Caco-2 (cell line): ENCODE measurements at regions not wholly inside any gene's neighbourhood (a gene's known extent, or its start where the extent isn't known, plus 50 kb on each side); places are given as distances from the start of the nearest gene placed in this dataset.

Experiments used
- BruUV-seq: library from RNA; stranded (reverse); fragments of 400-500 nt; replicated peaks from 2 replicates; lab custom pipeline; 2021; lab: Mats Ljungman, UMichigan
- CTCF ChIA-PET: fragments of 300-600 bp; sonication (Branson Sonifier 250); formaldehyde crosslinking; loops from one replicate; lab custom pipeline; 2022; ENCODE audit warnings: antibody characterized with exemption; lab: Charles Lee
- POLR2A ChIA-PET: fragments of 300-600 bp; sonication (Branson Sonifier 250); formaldehyde crosslinking; loops from one replicate; lab custom pipeline; 2022; ENCODE audit warnings: antibody characterized with exemption; lab: Charles Lee
- DNase-seq, 2 experiments: peaks; one replicate each; pipeline versions ENCODE4 v3.0.0 to v3.0.0-alpha.2; 2020 to 2022
- H3K27me3 ChIP-seq: replicated peaks from 2 replicates; pipeline ENCODE4 v1.6.0; 2011; ENCODE audit warnings: low read length; ENCODE audit not compliant: control insufficient read depth, insufficient read depth
- H3K36me3 ChIP-seq: 2 replicates; pipeline ENCODE4 v1.5.1; 2011; ENCODE audit warnings: low read length; ENCODE audit not compliant: control insufficient read depth, insufficient read depth
- H3K4me1 ChIP-seq: fragments of 250-450 bp; sonication (Bioruptor Pico); 2 replicates; pipeline ENCODE4 v1.5.1; 2020; ENCODE audit warnings: mild to moderate bottlenecking
- H3K4me3 ChIP-seq: 2 replicates; pipeline ENCODE4 v1.5.1; 2011; ENCODE audit warnings: low read depth, mild to moderate bottlenecking, control low read depth, low read length
- H3K9me3 ChIP-seq: fragments of 250-450 bp; sonication (Bioruptor Pico); 2 replicates; pipeline ENCODE4 v1.5.1; 2020; ENCODE audit warnings: mild to moderate bottlenecking, moderate library complexity
- H3K27ac Mint-ChIP-seq: one replicate; pipeline ENCODE4 v1.8.0; 2022; ENCODE audit warnings: mixed read lengths; ENCODE audit not compliant: unreplicated experiment
- H3K27me3 Mint-ChIP-seq: one replicate; pipeline ENCODE4 v1.8.0; 2022; ENCODE audit warnings: mixed read lengths; ENCODE audit not compliant: insufficient read depth, unreplicated experiment
- H3K36me3 Mint-ChIP-seq: one replicate; pipeline ENCODE4 v1.8.0; 2022; ENCODE audit warnings: mild to moderate bottlenecking, mixed read lengths; ENCODE audit not compliant: insufficient read depth, unreplicated experiment
- H3K4me1 Mint-ChIP-seq: one replicate; pipeline ENCODE4 v1.8.0; 2022; ENCODE audit warnings: low read depth, mixed read lengths; ENCODE audit not compliant: unreplicated experiment
- H3K4me3 Mint-ChIP-seq: one replicate; pipeline ENCODE4 v1.8.0; 2022; ENCODE audit warnings: mild to moderate bottlenecking, moderate library complexity, mixed read lengths; ENCODE audit not compliant: unreplicated experiment
- H3K9me3 Mint-ChIP-seq: one replicate; pipeline ENCODE4 v1.8.0; 2022; ENCODE audit warnings: mixed read lengths; ENCODE audit not compliant: unreplicated experiment
- intact Hi-C: fragments of 100-400 bp; cut with micrococcal nuclease; formaldehyde crosslinking; loops from one replicate; pipeline ENCODE4 v1.10.0; 2022; ENCODE audit not compliant: unreplicated experiment
- TF ChIP-seq, protein P1 (sequence below), 2 experiments: fragments of 200-600 bp in 1 of 2; IDR thresholded peaks; 1 replicate in 1 of 2; 2 replicates in 1 of 2; pipeline versions ENCODE4 v1.5.1 to v1.8.0; 2011 to 2022; ENCODE audit warnings: antibody characterized with exemption in 1 of 2, control low read depth in 1 of 2, inconsistent platforms in 1 of 2, low read depth in 1 of 2, low read length in 1 of 2, mild to moderate bottlenecking in 1 of 2, moderate library complexity in 1 of 2; ENCODE audit not compliant: insufficient read depth in 1 of 2, severe bottlenecking in 1 of 2, unreplicated experiment in 1 of 2

GRCh38 chr22:26801449-26801848 is 144.1 kb downstream of the MIAT start:
- H3K4me1 Mint-ChIP-seq, result no peaks in the 10 kb centered on the region
- H3K36me3 Mint-ChIP-seq, result no peaks in the 10 kb centered on the region
- Histone ChIP-seq H3K4me3 (no peak overlapping the region), H3K27me3 (no peaks in the 10 kb centered on the region), H3K9me3 (no peaks in the 10 kb centered on the region), H3K4me1 (peaks cover 3% of the 10 kb centered on the region; the same call in 1 of the 2 replicates), H3K36me3 (no peaks in the 10 kb centered on the region)
- no TSS peak for BruUV-seq
- TF ChIP-seq, protein P1, sequence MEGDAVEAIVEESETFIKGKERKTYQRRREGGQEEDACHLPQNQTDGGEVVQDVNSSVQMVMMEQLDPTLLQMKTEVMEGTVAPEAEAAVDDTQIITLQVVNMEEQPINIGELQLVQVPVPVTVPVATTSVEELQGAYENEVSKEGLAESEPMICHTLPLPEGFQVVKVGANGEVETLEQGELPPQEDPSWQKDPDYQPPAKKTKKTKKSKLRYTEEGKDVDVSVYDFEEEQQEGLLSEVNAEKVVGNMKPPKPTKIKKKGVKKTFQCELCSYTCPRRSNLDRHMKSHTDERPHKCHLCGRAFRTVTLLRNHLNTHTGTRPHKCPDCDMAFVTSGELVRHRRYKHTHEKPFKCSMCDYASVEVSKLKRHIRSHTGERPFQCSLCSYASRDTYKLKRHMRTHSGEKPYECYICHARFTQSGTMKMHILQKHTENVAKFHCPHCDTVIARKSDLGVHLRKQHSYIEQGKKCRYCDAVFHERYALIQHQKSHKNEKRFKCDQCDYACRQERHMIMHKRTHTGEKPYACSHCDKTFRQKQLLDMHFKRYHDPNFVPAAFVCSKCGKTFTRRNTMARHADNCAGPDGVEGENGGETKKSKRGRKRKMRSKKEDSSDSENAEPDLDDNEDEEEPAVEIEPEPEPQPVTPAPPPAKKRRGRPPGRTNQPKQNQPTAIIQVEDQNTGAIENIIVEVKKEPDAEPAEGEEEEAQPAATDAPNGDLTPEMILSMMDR (IDR thresholded peaks at IDR 0.05; ENCODE audit: insufficient read depth in 1 of 2, low read depth in 1 of 2, low read length in 1 of 2, severe bottlenecking in 1 of 2, unreplicated experiment in 1 of 2), result no peak
- intact Hi-C loops, result no loop called here
- POLR2A ChIA-PET, result no interaction called here
- no peaks in the 10 kb centered on the region for H3K9me3 Mint-ChIP-seq
- CTCF ChIA-PET, result no interaction called here
- no peak for DNase-seq
- H3K4me3 Mint-ChIP-seq, result no peak overlapping the region
- no peak overlapping the region for H3K27ac Mint-ChIP-seq
- peaks cover 2% of the 10 kb centered on the region for H3K27me3 Mint-ChIP-seq

GRCh38 chr22:26804315-26804714 is 146.9 kb downstream of the MIAT start:
- no peak for DNase-seq
- intact Hi-C loops, result no loop called here
- POLR2A ChIA-PET, result no interaction called here
- no peaks in the 10 kb centered on the region for H3K4me1 Mint-ChIP-seq
- H3K4me1 ChIP-seq, result peaks cover 3% of the 10 kb centered on the region; the same call in 1 of the 2 replicates
- H3K27ac Mint-ChIP-seq, result no peak overlapping the region
- peaks cover 2% of the 10 kb centered on the region for H3K27me3 Mint-ChIP-seq
- H3K4me3 ChIP-seq, result no peak overlapping the region
- no peaks in the 10 kb centered on the region for H3K36me3 Mint-ChIP-seq
- H3K36me3 ChIP-seq, result no peaks in the 10 kb centered on the region
- H3K4me3 Mint-ChIP-seq, result no peak overlapping the region
- BruUV-seq, result no TSS peak
- peaks cover 6% of the 10 kb centered on the region; the same call in 1 of the 2 replicates for H3K9me3 ChIP-seq
- H3K9me3 Mint-ChIP-seq, result no peaks in the 10 kb centered on the region
- no peaks in the 10 kb centered on the region for H3K27me3 ChIP-seq
- CTCF ChIA-PET, result no interaction called here
- TF ChIP-seq, protein P1 (IDR thresholded peaks at IDR 0.05; ENCODE audit: insufficient read depth in 1 of 2, low read depth in 1 of 2, low read length in 1 of 2, severe bottlenecking in 1 of 2, unreplicated experiment in 1 of 2), result no peak

DNA sequence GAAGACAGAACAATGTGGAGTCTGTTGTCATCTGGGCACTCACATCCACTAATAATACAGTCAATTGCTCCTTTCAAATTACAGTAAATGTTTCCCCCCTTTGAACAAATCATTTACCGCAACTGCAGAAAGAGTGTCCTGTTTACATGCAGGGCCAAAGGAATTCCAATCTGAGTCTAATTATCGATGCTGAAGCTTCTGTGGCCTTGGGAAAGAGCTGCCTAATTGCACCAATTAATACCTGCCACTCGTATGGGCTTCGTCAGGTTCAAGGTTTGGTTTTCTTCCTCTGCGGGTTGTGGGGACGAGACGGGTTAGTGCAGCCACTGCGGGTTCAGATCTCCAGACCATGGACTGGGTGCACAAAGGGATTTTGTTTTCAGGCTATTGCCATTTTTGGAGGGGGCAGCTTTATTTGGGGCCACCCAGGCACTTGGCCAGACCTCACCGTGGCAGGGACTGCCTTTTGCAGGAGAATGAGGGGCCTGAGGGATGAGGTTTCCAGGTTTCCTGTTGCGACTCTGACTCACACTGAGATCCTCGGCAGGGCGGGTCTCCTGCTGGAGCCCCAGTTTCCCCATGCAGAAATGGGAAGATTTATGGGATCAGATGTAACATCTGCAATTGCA is 147.6 kb downstream of the MIAT start:
- Histone ChIP-seq H3K27me3 (no peaks in the 10 kb centered on the region), H3K4me1 (peaks cover 3% of the 10 kb centered on the region; the same call in 1 of the 2 replicates), H3K9me3 (peaks cover 6% of the 10 kb centered on the region; the same call in 1 of the 2 replicates), H3K4me3 (no peak overlapping the region), H3K36me3 (no peaks in the 10 kb centered on the region)
- no peaks in the 10 kb centered on the region for H3K9me3 Mint-ChIP-seq
- H3K4me3 Mint-ChIP-seq, result no peak overlapping the region
- peaks cover 2% of the 10 kb centered on the region for H3K27me3 Mint-ChIP-seq
- H3K27ac Mint-ChIP-seq, result no peak overlapping the region
- H3K4me1 Mint-ChIP-seq, result no peaks in the 10 kb centered on the region
- POLR2A ChIA-PET, result no interaction called here
- CTCF ChIA-PET, result no interaction called here
- intact Hi-C loops, result no loop called here
- DNase-seq, result no peak
- TF ChIP-seq, protein P1 (IDR thresholded peaks at IDR 0.05; ENCODE audit: insufficient read depth in 1 of 2, low read depth in 1 of 2, low read length in 1 of 2, severe bottlenecking in 1 of 2, unreplicated experiment in 1 of 2), result no peak
- no peaks in the 10 kb centered on the region for H3K36me3 Mint-ChIP-seq
- BruUV-seq, result no TSS peak
